ENCODE measurements at regions not wholly inside any gene's neighbourhood (a gene's known extent, or its start where the extent isn't known, plus 50 kb on each side); places are given as distances from the start of the nearest gene placed in this dataset.

DNA sequence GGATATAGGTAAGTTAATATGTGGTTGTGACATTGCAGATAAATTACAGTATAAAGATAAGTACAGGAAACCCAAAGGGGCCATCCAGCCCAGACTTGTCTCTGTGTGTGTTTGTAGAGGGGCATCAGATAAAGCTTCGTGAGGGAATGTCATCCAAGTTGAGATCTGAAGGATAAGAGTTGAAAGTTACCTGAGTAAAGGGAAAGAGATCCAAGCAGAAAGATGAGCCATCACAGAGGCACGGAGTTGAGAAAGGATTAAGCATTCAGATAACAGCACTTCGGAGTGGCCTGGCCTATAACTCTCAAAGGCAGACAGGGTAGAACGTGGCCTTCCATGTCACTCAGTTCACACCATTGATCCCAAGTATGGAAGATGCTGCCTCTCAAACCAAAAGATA, 749.1 kb downstream of the ADGRL2 start:
- TF ChIP-seq, protein P1, sequence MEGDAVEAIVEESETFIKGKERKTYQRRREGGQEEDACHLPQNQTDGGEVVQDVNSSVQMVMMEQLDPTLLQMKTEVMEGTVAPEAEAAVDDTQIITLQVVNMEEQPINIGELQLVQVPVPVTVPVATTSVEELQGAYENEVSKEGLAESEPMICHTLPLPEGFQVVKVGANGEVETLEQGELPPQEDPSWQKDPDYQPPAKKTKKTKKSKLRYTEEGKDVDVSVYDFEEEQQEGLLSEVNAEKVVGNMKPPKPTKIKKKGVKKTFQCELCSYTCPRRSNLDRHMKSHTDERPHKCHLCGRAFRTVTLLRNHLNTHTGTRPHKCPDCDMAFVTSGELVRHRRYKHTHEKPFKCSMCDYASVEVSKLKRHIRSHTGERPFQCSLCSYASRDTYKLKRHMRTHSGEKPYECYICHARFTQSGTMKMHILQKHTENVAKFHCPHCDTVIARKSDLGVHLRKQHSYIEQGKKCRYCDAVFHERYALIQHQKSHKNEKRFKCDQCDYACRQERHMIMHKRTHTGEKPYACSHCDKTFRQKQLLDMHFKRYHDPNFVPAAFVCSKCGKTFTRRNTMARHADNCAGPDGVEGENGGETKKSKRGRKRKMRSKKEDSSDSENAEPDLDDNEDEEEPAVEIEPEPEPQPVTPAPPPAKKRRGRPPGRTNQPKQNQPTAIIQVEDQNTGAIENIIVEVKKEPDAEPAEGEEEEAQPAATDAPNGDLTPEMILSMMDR (IDR thresholded peaks at IDR 0.05; ENCODE audit: extremely low read depth, low read depth, low read length) = no peak
- H3K4me1 ChIP-seq (ENCODE audit: insufficient read depth, low read length) = no peaks in the 10 kb centered on the region
- H3K36me3 ChIP-seq (ENCODE audit: insufficient read depth, low read length) = no peaks in the 10 kb centered on the region
- H3K27me3 ChIP-seq (ENCODE audit: insufficient read depth, low read length) = no peaks in the 10 kb centered on the region
- no peaks in the 10 kb centered on the region for H3K79me2 ChIP-seq (ENCODE audit: insufficient read depth, low read length)
- H3K27ac ChIP-seq (ENCODE audit: low read depth, low read length) = no peak overlapping the region
- H2AFZ ChIP-seq (ENCODE audit: low read length) = no peak overlapping the region
- no peak for DNase-seq (ENCODE audit: insufficient read length, low spot score, missing footprints)
- H3K9me3 ChIP-seq (ENCODE audit: low read depth, low read length) = no peaks in the 10 kb centered on the region
- H4K20me1 ChIP-seq (ENCODE audit: insufficient read depth, low read length) = no peaks in the 10 kb centered on the region
- no peak overlapping the region for H3K4me2 ChIP-seq (ENCODE audit: insufficient read depth, low read length)
- H3K4me3 ChIP-seq (ENCODE audit: insufficient read depth, low read length) = no peak overlapping the region

DNA sequence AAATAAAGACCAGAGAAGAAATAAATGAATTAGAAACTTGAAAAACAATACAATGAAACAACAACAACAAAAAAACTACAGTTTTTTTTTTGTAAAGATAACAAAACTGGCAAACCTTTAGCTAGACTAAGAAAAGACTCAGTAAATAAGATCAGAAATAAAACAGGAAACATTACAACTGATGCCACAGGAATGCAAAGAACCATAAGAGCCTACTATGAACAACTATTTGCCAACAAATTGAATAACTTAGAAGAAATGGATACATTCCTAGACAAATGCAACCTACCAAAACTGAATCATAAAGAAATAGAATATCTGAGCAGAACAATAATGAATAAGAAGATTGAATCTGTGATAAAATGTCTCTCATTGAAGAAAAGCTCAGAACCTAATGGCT, 742.0 kb downstream of the ADGRL2 start:
- Histone ChIP-seq H3K4me3 (ENCODE audit: insufficient read depth, low read length) (no peak overlapping the region), H3K36me3 (ENCODE audit: insufficient read depth, low read length) (no peaks in the 10 kb centered on the region), H4K20me1 (ENCODE audit: insufficient read depth, low read length) (no peaks in the 10 kb centered on the region), H3K27ac (ENCODE audit: low read depth, low read length) (no peak overlapping the region), H3K27me3 (ENCODE audit: insufficient read depth, low read length) (no peaks in the 10 kb centered on the region), H2AFZ (ENCODE audit: low read length) (no peak overlapping the region), H3K4me1 (ENCODE audit: insufficient read depth, low read length) (peaks cover 4% of the 10 kb centered on the region), H3K79me2 (ENCODE audit: insufficient read depth, low read length) (no peaks in the 10 kb centered on the region), H3K9me3 (ENCODE audit: low read depth, low read length) (no peaks in the 10 kb centered on the region), H3K4me2 (ENCODE audit: insufficient read depth, low read length) (no peak overlapping the region)
- TF ChIP-seq, protein P1 (IDR thresholded peaks at IDR 0.05; ENCODE audit: extremely low read depth, low read depth, low read length) = no peak
- DNase-seq (ENCODE audit: insufficient read length, low spot score, missing footprints) = no peak

DNA sequence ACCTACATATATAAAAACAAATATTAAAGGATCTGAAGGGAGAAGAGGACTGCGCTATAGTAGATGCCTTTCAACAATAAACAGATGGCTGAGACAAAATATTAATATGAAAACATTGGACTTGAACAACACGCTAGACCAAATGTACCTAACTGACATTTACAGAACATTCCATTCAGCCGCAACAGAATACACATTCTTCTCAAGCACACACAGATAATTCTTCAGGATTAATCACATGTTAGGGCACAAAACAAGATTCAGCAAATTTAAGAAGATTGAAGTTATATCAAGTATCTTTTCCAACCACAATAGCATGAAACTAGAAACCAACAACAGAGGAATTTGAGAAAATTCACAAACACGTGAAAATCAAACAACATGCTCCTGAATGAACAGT, 741.4 kb downstream of the ADGRL2 start:
- Histone ChIP-seq H3K36me3 (ENCODE audit: insufficient read depth, low read length) (no peaks in the 10 kb centered on the region), H3K9me3 (ENCODE audit: low read depth, low read length) (no peaks in the 10 kb centered on the region), H2AFZ (ENCODE audit: low read length) (no peak overlapping the region), H3K4me1 (ENCODE audit: insufficient read depth, low read length) (peaks cover 4% of the 10 kb centered on the region), H3K4me3 (ENCODE audit: insufficient read depth, low read length) (no peak overlapping the region), H3K27me3 (ENCODE audit: insufficient read depth, low read length) (no peaks in the 10 kb centered on the region), H4K20me1 (ENCODE audit: insufficient read depth, low read length) (no peaks in the 10 kb centered on the region), H3K27ac (ENCODE audit: low read depth, low read length) (no peak overlapping the region), H3K79me2 (ENCODE audit: insufficient read depth, low read length) (no peaks in the 10 kb centered on the region), H3K4me2 (ENCODE audit: insufficient read depth, low read length) (no peak overlapping the region)
- TF ChIP-seq, protein P1 (IDR thresholded peaks at IDR 0.05; ENCODE audit: extremely low read depth, low read depth, low read length) = no peak
- no peak for DNase-seq (ENCODE audit: insufficient read length, low spot score, missing footprints)

DNA sequence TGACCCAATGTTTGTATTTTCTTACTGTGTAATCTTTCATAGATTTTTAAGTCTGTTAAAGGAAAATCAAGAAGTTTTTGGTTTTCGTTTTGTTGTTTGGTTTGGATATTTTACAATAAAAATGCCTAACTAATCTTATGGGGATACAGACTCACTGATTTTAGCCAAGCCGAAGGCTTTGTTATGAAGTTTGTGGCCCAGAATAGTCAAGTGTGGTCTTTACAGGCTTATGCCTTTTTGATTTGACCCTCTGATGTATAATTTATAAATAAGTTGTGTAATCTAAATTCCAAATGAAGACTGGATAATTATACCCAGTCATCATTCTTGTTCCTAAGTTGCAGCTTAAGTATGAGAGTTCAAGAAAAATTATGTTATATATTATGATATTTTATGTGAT, 739.3 kb downstream of the ADGRL2 start:
- Histone ChIP-seq H3K4me1 (ENCODE audit: insufficient read depth, low read length) (peaks cover 4% of the 10 kb centered on the region), H3K27ac (ENCODE audit: low read depth, low read length) (no peak overlapping the region), H3K9me3 (ENCODE audit: low read depth, low read length) (no peaks in the 10 kb centered on the region), H2AFZ (ENCODE audit: low read length) (no peak overlapping the region), H3K4me3 (ENCODE audit: insufficient read depth, low read length) (no peak overlapping the region), H4K20me1 (ENCODE audit: insufficient read depth, low read length) (no peaks in the 10 kb centered on the region), H3K79me2 (ENCODE audit: insufficient read depth, low read length) (no peaks in the 10 kb centered on the region), H3K36me3 (ENCODE audit: insufficient read depth, low read length) (no peaks in the 10 kb centered on the region), H3K4me2 (ENCODE audit: insufficient read depth, low read length) (peak overlapping the region; percentile 3), H3K27me3 (ENCODE audit: insufficient read depth, low read length) (no peaks in the 10 kb centered on the region)
- TF ChIP-seq, protein P1 (IDR thresholded peaks at IDR 0.05; ENCODE audit: extremely low read depth, low read depth, low read length) = no peak
- no peak for DNase-seq (ENCODE audit: insufficient read length, low spot score, missing footprints)
